PC-9 (cell line): ENCODE measurements at regions not wholly inside any gene's neighbourhood (a gene's known extent, or its start where the extent isn't known, plus 50 kb on each side); places are given as distances from the start of the nearest gene placed in this dataset.

Experiments
- BruUV-seq: library from RNA; stranded (reverse); fragments of 400-500 nt; replicated peaks from 2 replicates; lab custom pipeline; 2021; lab: Mats Ljungman, UMichigan
- CTCF ChIA-PET: fragments of 300-600 bp; sonication (Branson Sonifier 250); formaldehyde crosslinking; loops from one replicate; lab custom pipeline; 2022; ENCODE audit warnings: antibody characterized with exemption; lab: Charles Lee
- POLR2A ChIA-PET: fragments of 300-600 bp; sonication (Branson Sonifier 250); formaldehyde crosslinking; loops from one replicate; lab custom pipeline; 2022; ENCODE audit warnings: antibody characterized with exemption; ENCODE audit not compliant: unreplicated experiment; lab: Charles Lee
- DNase-seq, 2 experiments: peaks; one replicate each; pipeline versions ENCODE4 v3.0.0 to v3.0.0-alpha.2; 2015 to 2022; ENCODE audit warnings: mixed read lengths in 1 of 2
- H2AFZ ChIP-seq: fragments of 200-600 bp; sonication (generic); 2 replicates; pipeline ENCODE4 v1.8.1; 2017; ENCODE audit warnings: antibody characterized with exemption
- H3F3A ChIP-seq: fragments of 200-600 bp; sonication (generic); 2 replicates; pipeline ENCODE4 v1.8.1; 2017; ENCODE audit warnings: antibody characterized with exemption, mild to moderate bottlenecking, low read depth; ENCODE audit not compliant: insufficient read depth
- H3K27ac ChIP-seq: fragments of 200-600 bp; sonication (generic); 2 replicates; pipeline ENCODE4 v1.6.1; 2016; ENCODE audit warnings: mixed run types
- H3K27me3 ChIP-seq: fragments of 200-600 bp; sonication (generic); 2 replicates; pipeline ENCODE4 v1.6.1; 2016; ENCODE audit warnings: low read depth, mixed run types; ENCODE audit not compliant: insufficient read depth
- H3K36me3 ChIP-seq: fragments of 200-600 bp; sonication (generic); 2 replicates; pipeline ENCODE4 v1.6.1; 2016; ENCODE audit warnings: low read depth, mixed run types
- H3K4me1 ChIP-seq: fragments of 200-600 bp; sonication (generic); replicated peaks from 2 replicates; pipeline ENCODE4 v1.6.1; 2016; ENCODE audit warnings: mixed run types; ENCODE audit not compliant: insufficient read depth
- H3K4me2 ChIP-seq: fragments of 200-600 bp; sonication (generic); 2 replicates; pipeline ENCODE4 v1.6.1; 2017; ENCODE audit warnings: mixed run types
- H3K4me3 ChIP-seq: fragments of 200-600 bp; sonication (generic); 2 replicates; pipeline ENCODE4 v1.6.1; 2016; ENCODE audit warnings: mixed run types
- H3K79me2 ChIP-seq: fragments of 200-600 bp; sonication (generic); 2 replicates; pipeline ENCODE4 v1.6.1; 2017; ENCODE audit warnings: low read depth, mixed run types
- H3K9me2 ChIP-seq: fragments of 200-600 bp; sonication (generic); 2 replicates; pipeline ENCODE4 v1.8.1; 2017; ENCODE audit warnings: mild to moderate bottlenecking; ENCODE audit not compliant: insufficient read depth
- H3K9me3 ChIP-seq: fragments of 200-600 bp; sonication (generic); 2 replicates; pipeline ENCODE4 v1.8.1; 2016; ENCODE audit warnings: low read depth; ENCODE audit not compliant: insufficient read depth
- H4K20me1 ChIP-seq: fragments of 200-600 bp; sonication (generic); 2 replicates; pipeline ENCODE4 v1.8.1; 2017; ENCODE audit not compliant: insufficient read depth
- CTCF ChIP-seq: fragments of 200-600 bp; sonication (generic); conservative IDR thresholded peaks from 2 replicates; pipeline ENCODE4 v1.6.1; 2017; ENCODE audit warnings: mixed run types, antibody characterized with exemption, mild to moderate bottlenecking, moderate library complexity
- EZH2 ChIP-seq: fragments of 200-600 bp; sonication (generic); IDR thresholded peaks from 2 replicates; pipeline ENCODE4 v1.8.0; 2017; ENCODE audit warnings: antibody characterized with exemption, low read depth
- intact Hi-C: fragments of 100-400 bp; cut with micrococcal nuclease; formaldehyde crosslinking; loops from one replicate; pipeline ENCODE4 v1.10.0; 2022; ENCODE audit not compliant: unreplicated experiment

GRCh38 chr1:80566867-80567266, 1233.9 kb upstream of the ADGRL2 start:
- Histone ChIP-seq H3K27ac (no peak overlapping the region), H3K9me3 (no peaks in the 10 kb centered on the region), H4K20me1 (no peaks in the 10 kb centered on the region), H3K36me3 (no peaks in the 10 kb centered on the region), H2AFZ (no peak overlapping the region), H3K9me2 (no peaks in the 10 kb centered on the region; the same call in 1 of the 2 replicates), H3K79me2 (no peaks in the 10 kb centered on the region), H3K4me1 (no peaks in the 10 kb centered on the region), H3K27me3 (no peaks in the 10 kb centered on the region), H3K4me2 (no peak overlapping the region), H3F3A (no peaks in the 10 kb centered on the region), H3K4me3 (no peak overlapping the region)
- intact Hi-C loops, result no loop called here
- DNase-seq, result no peak
- TF ChIP-seq CTCF (no peak), EZH2 (no peak)
- CTCF ChIA-PET, result interaction anchor here (0.6 kb wide), 1 partner anchor 16 kb away, joined by 4 read pairs; no protein-coding TSS in a partner anchor
- POLR2A ChIA-PET, result no interaction called here
- BruUV-seq, result no TSS peak

GRCh38 chr1:80566123-80566522, 1234.6 kb upstream of the ADGRL2 start:
- Histone ChIP-seq H3K4me2 (no peak overlapping the region), H2AFZ (no peak overlapping the region), H3F3A (no peaks in the 10 kb centered on the region), H3K9me3 (no peaks in the 10 kb centered on the region; the same call in 1 of the 2 replicates), H3K27me3 (no peaks in the 10 kb centered on the region), H3K9me2 (no peaks in the 10 kb centered on the region; the same call in 1 of the 2 replicates), H3K79me2 (no peaks in the 10 kb centered on the region), H3K4me3 (no peak overlapping the region), H4K20me1 (no peaks in the 10 kb centered on the region), H3K36me3 (no peaks in the 10 kb centered on the region), H3K27ac (no peak overlapping the region), H3K4me1 (no peaks in the 10 kb centered on the region)
- DNase-seq, result no peak
- no peak for TF ChIP-seq CTCF
- no peak for TF ChIP-seq EZH2
- no TSS peak for BruUV-seq
- ChIA-PET CTCF (no interaction called here), POLR2A (no interaction called here)
- intact Hi-C loops, result no loop called here

- no peaks in the 10 kb centered on the region for H4K20me1 ChIP-seq
- no peaks in the 10 kb centered on the region for H3K27me3 ChIP-seq
- no peaks in the 10 kb centered on the region for H3K4me1 ChIP-seq
- no peak for TF ChIP-seq EZH2
- no peak for TF ChIP-seq CTCF
- no TSS peak for BruUV-seq
- no peak overlapping the region for H3K27ac ChIP-seq
- H3K79me2 ChIP-seq, result no peaks in the 10 kb centered on the region
- no peaks in the 10 kb centered on the region for H3F3A ChIP-seq
- no peak overlapping the region for H2AFZ ChIP-seq
- DNase-seq, result no peak
- intact Hi-C loops, result no loop called here
- ChIA-PET POLR2A (no interaction called here), CTCF (no interaction called here)
- no peak overlapping the region for H3K4me3 ChIP-seq
- H3K4me2 ChIP-seq, result no peak overlapping the region
- no peaks in the 10 kb centered on the region; the same call in 1 of the 2 replicates for H3K9me3 ChIP-seq
- no peaks in the 10 kb centered on the region; the same call in 1 of the 2 replicates for H3K9me2 ChIP-seq
- H3K36me3 ChIP-seq, result no peaks in the 10 kb centered on the region
Measured at GRCh38 chr1:80565406-80565805, 1235.3 kb upstream of the ADGRL2 start.
